ENCODE measurements at regions not wholly inside any gene's neighbourhood (a gene's known extent, or its start where the extent isn't known, plus 50 kb on each side); places are given as distances from the start of the nearest gene placed in this dataset.

DNA sequence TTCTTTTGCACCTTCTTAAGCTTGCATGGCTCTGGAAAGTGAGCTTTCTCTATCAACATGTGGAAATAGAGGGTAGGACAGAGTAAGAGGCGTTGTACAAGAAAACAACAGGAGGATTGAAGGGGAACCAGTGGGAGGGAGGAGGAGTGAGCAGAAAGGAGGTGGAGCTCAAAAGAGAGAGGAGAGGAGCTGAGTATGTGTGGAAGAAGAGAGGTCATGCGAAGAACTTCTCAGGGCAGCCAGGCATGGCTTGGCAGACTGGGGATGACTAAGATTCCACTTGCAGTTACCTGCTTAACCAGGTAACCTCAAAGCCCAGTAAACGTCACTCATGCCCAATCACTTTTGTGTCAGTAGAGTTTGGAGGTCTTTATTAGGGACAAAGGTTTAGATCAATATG lies 105.1 kb downstream of the BCL2L11 start:
- no peak overlapping the region for H3K4me3 ChIP-seq
- H3K27ac ChIP-seq, result no peak overlapping the region
- no peak for DNase-seq
- WGBS, 2 donors, result 50 to 65% methylated on average over 3 of the region's 3 CpGs
- H3K27me3 ChIP-seq, result no peaks in the 10 kb centered on the region
- intact Hi-C loops (cut with DNase I), result no loop called here
- peaks cover 0 to 5% (median 0%) of the 10 kb centered on the region in 3 donors for H3K9me3 ChIP-seq
- TF ChIP-seq POLR2A (IDR thresholded peaks at IDR 0.05), result no peak
- TF ChIP-seq, protein P1, sequence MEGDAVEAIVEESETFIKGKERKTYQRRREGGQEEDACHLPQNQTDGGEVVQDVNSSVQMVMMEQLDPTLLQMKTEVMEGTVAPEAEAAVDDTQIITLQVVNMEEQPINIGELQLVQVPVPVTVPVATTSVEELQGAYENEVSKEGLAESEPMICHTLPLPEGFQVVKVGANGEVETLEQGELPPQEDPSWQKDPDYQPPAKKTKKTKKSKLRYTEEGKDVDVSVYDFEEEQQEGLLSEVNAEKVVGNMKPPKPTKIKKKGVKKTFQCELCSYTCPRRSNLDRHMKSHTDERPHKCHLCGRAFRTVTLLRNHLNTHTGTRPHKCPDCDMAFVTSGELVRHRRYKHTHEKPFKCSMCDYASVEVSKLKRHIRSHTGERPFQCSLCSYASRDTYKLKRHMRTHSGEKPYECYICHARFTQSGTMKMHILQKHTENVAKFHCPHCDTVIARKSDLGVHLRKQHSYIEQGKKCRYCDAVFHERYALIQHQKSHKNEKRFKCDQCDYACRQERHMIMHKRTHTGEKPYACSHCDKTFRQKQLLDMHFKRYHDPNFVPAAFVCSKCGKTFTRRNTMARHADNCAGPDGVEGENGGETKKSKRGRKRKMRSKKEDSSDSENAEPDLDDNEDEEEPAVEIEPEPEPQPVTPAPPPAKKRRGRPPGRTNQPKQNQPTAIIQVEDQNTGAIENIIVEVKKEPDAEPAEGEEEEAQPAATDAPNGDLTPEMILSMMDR (IDR thresholded peaks at IDR 0.05), result no peak
- no peaks in the 10 kb centered on the region for H3K36me3 ChIP-seq
- H3K4me1 ChIP-seq, result peaks cover 0 to 13% (median 0%) of the 10 kb centered on the region in 3 donors

DNA sequence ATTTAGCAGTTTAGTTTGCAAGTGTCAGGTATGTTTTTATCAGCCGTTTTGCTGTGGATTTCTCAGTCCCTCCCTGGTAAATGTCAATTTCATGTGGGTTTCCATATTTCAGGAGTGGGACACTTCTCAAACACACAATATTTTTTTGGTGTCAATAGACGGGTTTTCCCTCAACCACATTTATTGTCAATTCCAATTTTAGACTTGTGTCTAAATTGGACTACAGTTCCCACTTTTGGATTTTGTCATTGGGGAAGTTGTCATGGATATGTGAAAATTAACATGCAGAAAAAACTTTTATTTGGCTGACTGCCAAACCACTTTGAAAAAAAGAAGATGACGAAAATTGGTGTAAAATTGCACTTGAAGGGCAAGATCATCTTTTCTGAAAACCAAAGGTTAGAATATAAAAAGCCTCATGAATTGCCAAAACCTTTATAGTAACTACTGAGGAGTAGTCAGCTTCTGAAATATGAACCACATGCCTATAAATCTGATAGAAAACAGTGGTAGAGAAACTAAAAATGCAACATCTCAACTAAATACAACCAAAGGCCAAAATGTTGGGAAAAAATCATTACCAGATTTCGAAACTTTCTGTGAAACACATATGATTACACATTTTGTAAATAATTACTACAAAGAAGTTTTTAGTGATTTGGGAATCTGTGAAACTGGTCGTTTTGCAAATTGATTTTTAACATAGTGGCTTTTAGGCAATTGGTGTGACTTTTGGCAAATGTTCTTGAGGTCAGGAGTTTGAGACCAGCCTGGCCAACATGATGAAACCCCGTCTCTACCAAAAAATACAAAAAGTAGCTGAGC lies 106.4 kb downstream of the BCL2L11 start:
- no peak for DNase-seq
- no peaks in the 10 kb centered on the region for H3K27me3 ChIP-seq
- no peaks in the 10 kb centered on the region for H3K36me3 ChIP-seq
- H3K4me3 ChIP-seq, result no peak overlapping the region
- H3K27ac ChIP-seq, result no peak overlapping the region
- 55 to 68% methylated on average over 6 of the region's 6 CpGs for WGBS, 2 donors
- peaks cover 0 to 5% (median 0%) of the 10 kb centered on the region in 3 donors for H3K9me3 ChIP-seq
- TF ChIP-seq POLR2A (IDR thresholded peaks at IDR 0.05), result no peak
- TF ChIP-seq, protein P1 (IDR thresholded peaks at IDR 0.05), result no peak
- peaks cover 0 to 13% (median 0%) of the 10 kb centered on the region in 3 donors for H3K4me1 ChIP-seq
- intact Hi-C loops (cut with DNase I), result no loop called here

DNA sequence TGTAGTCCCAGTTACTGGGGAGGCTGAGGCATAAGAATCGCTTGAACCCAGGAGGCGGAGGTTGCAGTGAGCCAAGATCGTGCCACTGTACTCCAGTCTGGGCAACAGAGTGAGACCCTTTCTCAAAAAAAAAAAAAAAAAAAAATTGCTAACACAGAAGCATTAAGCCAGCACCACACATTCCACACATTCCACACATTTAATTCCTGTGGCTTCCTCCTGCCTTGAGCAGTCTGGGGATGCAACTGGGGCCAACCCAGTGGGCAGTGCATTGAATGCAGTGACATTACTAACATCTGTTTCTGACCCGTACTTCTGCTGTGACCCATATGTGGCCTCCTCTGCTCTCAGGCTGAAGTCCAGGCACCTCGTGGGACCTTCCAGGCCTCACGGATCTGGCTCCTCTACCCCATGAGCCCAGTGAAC lies 107.0 kb downstream of the BCL2L11 start:
- WGBS, 2 donors, result 60 to 83% methylated on average over 2 to 4 of the region's 6 CpGs
- peaks cover 0 to 5% (median 0%) of the 10 kb centered on the region in 3 donors for H3K9me3 ChIP-seq
- H3K27me3 ChIP-seq, result no peaks in the 10 kb centered on the region
- peaks cover 0 to 13% (median 0%) of the 10 kb centered on the region in 3 donors for H3K4me1 ChIP-seq
- H3K36me3 ChIP-seq, result no peaks in the 10 kb centered on the region
- TF ChIP-seq, protein P1 (IDR thresholded peaks at IDR 0.05), result no peak
- no peak for TF ChIP-seq POLR2A (IDR thresholded peaks at IDR 0.05)
- H3K4me3 ChIP-seq, result no peak overlapping the region
- H3K27ac ChIP-seq, result no peak overlapping the region
- intact Hi-C loops (cut with DNase I), result no loop called here
- no peak for DNase-seq

DNA sequence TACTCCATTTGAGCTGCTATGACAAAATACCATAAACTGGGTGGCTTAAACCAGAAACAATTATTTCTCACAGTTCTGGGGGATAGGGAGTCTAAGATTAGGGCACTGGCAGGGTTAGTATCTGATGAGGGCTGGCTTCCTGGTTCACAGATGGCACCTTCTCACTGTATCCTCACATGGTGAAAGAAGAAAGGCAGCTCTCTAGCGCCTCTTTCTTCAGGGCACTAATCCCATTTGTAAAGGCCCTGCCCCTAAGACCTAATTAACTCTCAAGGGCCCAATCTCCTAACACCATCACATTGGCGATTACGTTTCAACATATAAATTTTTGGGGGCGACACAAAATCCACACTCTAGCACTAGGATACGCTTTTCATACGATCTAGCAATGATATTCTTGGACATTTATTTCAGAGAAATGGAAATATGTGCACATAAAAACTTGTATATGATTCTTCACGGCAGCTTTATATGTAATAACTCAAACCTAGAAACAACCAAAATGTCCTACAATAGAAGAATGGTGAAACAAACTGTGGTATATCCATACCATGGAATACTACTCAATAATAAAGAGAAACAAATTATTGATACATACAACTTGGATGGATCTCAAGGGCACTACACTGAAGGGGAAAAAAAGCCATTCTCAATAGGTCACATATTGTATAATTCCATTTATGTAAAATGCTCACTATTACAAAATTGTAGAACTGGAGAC lies 111.0 kb downstream of the BCL2L11 start:
- Histone ChIP-seq H3K4me1 (peaks cover 7 to 20% (median 9%) of the 10 kb centered on the region in 3 donors), H3K36me3 (no peaks in the 10 kb centered on the region), H3K27ac (no peak overlapping the region), H3K4me3 (no peak overlapping the region), H3K9me3 (peaks cover 0 to 5% (median 0%) of the 10 kb centered on the region in 3 donors), H3K27me3 (no peaks in the 10 kb centered on the region)
- no peak for TF ChIP-seq POLR2A (IDR thresholded peaks at IDR 0.05)
- TF ChIP-seq, protein P1 (IDR thresholded peaks at IDR 0.05), result peak in 1 of 6 experiments; percentile 13
- WGBS, 2 donors, result 89 to 93% methylated on average over 7 of the region's 7 CpGs
- no peak for DNase-seq
- intact Hi-C loops (cut with DNase I), result no loop called here

Data from esophagus squamous epithelium (tissue), 5 donors.